HG03066 (cell line): ENCODE measurements at regions not wholly inside any gene's neighbourhood (a gene's known extent, or its start where the extent isn't known, plus 50 kb on each side); places are given as distances from the start of the nearest gene placed in this dataset.

Experiments
- ATAC-seq: cut with Tn5 transposase; IDR thresholded peaks from one replicate; pipeline ENCODE4 v1.9.1; 2021; ENCODE audit warnings: low read depth; ENCODE audit not compliant: unreplicated experiment

DNA sequence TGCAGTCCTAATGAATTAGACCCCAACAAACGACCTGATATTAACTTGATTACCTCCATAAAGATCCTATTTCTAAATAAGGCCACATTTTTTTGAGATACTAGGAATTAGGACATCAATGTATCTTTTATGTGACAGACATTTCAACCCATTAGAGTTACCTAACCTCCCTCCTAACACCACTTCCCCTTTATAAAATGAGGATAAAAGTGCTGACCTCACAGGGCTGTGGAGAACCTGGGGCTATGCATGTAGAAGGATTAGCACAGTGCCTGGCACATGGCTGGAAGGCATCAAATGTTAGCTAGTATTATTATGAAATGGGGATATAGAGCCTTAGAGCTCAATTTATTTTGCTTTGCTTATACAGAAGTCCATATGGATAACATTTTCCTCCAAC lies 53.5 kb upstream of the LRRN1 start:
- no peak for ATAC-seq

DNA sequence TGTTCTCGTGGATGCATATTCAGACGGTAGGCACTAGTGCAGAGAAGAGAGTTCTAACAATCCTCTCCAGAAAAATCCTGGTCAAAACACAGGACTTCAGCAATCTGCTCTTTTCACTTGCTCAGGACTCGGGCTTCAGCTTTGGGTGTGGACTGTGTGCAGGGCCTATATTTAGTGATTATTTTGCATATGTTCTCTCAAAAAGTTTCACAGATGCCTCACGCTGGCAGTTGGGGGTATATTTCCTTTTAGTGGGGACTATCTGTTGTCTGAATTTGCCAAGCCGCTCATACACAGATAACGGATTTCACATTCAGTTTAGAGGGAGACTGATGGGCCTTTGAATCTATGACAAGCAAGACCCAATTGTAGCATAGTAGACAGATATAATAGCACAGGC lies 54.4 kb upstream of the LRRN1 start:
- ATAC-seq = no peak

DNA sequence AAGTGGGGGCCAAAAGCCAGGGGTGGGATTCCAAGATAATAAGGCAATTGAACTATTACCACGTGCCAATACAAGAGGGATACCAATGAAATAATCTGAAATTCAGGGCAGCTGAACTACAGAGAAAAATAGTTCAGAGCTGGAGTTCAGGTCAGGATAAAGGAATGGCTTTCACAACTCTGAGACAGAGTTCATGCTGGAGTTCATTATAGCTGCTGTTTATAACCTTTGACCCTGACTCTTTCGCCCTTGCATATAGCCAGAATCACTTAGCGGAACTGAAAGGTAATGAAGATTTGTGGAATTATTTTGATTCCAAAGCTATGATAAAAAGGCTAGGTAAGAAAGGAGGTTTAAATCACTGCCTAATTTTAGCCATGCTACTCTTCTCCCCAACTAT lies 55.5 kb upstream of the LRRN1 start:
- ATAC-seq = no peak

DNA sequence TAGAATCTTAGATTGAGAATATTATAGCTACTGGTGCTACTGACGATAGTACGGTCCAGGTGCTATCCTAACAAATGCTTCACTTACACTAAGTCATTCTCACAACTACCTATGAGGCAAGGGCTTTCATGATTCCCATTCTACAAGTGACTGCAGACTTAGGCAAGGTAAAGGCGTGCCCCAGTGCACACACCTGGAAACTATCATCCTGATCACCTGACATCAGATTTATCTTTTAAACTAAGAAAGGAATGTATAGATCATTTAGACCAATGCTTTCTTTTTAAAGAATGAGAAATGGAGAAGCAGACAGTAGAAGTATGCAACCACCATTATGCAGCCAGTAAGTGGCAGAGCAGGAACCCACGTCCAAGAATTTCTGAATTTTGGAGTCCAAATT lies 59.2 kb upstream of the LRRN1 start:
- ATAC-seq = no peak

DNA sequence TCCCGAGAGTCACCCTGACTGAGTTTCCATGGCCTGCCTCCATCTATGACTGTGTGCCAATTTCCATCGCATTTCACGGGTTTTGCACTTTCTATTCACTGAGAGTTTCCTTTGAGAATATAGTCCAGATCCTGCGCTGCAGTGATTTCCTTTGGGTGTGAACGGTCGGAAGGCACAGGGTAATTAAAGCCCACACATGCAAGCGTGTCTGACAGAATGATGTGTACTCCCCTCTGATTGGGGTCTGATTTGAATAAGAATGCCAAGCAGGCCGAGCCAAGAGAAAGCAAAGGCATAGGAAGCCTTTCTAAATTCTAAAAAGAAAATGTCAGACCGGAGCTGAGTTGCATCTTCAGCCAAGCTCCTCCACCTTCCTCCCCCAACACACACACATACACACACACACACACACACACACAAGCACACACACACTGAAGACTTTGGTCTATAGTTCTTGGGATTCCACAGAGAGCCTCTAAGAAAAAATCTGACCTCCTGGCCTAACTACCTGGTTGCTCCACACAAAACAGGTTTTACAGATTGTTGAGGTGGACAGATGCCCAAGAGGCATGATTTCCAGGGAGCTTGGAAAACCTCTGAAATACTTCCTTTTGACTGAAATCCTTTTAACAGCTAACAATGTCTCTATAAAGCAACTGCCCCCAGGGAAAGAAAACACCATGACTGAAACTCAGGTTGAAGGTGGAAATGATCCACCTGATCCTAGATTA lies 59.7 kb upstream of the LRRN1 start:
- no peak for ATAC-seq

DNA sequence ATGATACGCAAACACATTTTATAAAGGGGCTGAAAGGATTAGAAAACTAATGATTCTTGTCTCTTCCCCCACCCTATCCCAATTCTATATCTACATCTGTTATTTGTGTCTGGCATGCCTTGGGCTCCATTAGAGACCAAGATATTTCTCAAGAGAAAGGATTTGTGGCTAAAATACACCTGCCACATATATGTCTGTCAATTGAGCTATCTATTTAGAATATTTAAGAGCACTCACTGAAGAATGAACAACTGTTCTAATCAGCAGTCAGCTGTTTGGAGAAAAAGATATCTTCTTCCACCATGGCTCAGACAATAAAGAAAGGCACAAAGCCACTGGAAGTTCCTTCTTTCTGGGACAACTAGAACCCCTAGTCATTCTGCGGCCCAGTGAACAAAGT lies 61.7 kb upstream of the LRRN1 start:
- ATAC-seq = no peak

DNA sequence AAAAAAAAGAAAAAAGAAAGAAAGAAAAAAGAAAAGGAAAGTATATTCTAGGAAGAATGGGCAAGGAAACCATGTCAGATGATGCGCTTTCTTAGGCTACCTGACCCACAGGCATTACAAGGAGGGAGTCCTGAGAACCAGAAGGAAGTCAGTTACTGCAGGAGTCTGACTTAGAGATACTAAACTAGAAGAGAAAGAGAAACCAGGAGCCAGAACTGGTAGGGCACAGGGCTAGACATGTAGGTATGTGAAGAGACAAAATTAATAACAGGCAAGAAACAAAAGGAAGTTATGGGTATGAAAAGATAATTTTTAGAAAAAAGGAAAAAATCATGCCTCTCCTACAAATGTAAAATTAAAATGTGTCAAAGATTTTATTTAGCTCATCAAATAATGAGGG lies 63.3 kb upstream of the LRRN1 start:
- ATAC-seq = no peak

DNA sequence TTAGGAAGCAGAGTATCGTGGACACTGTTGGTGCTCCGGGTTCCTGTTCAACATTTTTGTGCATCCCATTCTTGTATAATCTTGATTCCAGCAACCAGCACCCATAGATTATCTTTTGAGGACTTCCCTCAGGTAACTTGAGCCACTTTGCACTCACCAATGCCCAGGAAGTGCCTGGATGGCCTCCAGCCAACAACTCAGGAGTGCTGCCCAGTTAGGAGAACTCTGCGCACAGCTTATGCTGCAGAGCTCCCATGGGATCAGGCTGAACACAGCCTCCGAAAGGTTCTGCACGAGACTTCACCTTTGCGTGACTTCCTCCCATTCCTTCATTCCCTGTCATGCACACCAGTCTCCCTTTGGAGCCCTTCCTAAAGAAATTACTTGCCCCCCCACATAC lies 64.3 kb upstream of the LRRN1 start:
- ATAC-seq = no peak

DNA sequence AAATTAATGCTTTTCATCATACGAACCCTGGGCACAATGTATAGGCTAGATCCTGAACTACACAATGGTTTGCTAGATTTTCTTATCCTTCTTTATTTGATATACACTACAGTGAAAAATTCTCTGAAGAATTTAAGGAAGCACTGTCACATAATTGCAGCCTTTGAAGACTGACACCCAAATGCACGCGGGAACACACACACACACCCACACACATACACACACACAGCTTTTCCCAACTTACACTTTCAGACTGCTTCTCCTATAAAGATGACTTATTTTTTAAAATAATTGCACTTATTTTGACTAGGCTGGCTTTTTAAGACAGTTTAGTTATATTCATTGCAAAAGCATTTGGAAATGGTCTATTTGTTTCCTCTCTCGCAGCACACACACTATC lies 70.0 kb upstream of the LRRN1 start:
- ATAC-seq = no peak

DNA sequence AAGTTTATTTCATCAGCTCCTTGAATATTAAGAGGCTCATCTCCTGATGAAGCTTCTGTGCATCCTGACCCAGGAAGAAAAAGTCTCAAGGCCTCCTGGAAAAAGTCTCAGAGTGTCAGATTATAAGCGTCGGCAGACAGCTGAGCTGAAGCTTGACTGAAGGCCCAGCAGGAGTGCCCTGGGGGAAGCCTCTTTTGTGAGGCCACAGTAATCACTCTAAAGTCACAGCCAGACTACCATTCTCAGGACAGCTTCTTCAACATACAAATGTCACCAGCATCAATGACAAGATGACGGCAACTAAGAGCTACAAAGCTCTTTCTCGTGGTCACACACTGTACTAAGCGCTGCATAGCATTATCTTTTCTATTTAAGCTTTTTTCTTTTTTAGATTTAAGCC lies 72.7 kb upstream of the LRRN1 start:
- no peak for ATAC-seq

DNA sequence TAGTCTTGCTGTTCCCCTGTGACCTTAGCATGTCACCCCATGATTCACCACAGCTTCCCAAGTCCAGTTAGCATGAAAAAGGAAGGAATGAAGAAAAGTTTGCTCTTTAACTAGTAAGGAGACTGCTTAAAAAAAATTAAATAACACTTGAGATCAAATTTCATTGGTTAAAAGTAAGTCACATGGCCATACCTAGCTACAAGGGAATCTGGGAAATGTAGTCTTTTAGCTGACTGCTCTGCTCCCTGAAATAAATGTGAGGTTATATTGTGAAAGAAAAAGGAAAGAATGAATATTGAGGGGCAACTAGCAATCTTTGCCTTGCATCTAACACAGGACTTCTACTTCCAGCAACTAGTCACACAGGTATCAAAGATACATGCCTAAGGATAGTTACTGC lies 84.7 kb upstream of the LRRN1 start:
- no peak for ATAC-seq

DNA sequence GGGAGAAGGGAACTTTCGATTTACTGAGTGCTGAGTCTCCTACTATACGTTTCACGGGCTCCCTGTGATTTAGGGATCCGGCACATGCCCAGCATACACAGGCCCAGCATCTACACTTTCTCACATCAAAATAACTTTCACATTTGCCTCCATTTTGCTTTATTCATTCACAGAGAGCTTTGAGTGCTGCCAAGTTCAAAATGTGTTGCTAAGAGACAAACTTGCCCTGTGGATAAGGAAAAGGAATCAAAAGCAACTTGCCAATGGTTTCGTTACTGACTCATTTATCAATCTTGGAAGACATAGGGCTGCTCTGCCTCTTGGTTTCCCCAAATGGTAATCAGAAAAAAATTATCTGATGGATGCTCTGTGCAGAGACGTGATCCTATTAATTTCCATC lies 86.3 kb upstream of the LRRN1 start:
- no peak for ATAC-seq

DNA sequence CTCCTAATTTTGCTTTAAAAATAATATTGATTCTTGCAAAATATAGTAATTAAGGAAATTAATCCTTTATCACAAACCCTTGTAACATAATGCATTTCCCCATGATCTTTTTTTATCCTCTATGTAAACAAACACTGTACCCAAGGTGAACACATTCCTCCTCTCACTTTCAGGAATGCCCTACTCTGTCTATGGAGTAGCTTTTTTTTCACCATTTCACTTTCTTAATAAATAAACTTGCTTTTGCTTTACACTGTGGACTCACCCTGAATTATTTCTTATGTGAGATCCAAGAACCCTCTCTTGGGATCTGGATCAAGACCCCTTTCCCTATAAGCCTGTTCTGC lies 90.5 kb upstream of the LRRN1 start:
- ATAC-seq = no peak

DNA sequence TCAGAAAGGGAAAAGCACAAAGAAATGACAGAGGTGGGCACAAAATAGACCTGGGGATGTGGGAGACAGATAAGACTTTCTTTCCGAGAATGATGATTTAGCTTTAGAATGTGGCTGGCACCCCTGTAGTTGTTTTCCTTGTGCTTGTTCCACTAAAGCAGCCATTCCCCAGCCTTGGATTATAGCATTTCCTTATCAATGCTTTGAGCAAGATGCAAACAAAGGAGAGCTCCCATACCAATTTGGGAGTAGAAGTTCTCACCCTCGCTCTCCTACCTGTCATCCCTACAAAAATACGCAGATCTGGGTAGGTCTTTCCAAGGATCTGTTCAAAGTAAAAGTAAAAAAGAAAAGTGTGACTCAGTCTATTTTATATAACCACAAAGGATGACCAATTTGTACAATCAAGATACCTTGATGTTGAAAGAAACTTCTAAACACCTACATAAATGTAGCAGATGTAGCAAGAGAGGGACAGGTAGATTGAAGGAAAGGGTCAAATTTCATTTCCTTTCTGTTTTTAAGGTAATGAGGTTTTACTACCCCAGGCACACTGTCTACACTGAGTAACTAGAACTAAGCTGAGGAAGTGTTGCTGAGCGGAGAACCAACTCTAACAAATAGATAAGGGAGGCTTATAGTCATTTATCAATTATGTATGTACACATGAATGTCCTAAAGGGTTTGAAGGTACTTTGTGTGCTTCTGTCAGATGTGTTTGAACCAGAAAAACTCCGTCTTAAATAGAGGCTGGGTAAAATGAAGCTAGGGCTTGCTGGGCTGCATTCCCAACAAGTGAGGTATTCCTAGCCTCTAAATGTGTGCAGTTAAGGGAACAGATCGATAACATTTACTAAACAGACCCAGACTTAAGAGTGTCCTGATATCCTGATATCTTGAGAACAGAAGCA lies 91.1 kb upstream of the LRRN1 start:
- no peak for ATAC-seq

DNA sequence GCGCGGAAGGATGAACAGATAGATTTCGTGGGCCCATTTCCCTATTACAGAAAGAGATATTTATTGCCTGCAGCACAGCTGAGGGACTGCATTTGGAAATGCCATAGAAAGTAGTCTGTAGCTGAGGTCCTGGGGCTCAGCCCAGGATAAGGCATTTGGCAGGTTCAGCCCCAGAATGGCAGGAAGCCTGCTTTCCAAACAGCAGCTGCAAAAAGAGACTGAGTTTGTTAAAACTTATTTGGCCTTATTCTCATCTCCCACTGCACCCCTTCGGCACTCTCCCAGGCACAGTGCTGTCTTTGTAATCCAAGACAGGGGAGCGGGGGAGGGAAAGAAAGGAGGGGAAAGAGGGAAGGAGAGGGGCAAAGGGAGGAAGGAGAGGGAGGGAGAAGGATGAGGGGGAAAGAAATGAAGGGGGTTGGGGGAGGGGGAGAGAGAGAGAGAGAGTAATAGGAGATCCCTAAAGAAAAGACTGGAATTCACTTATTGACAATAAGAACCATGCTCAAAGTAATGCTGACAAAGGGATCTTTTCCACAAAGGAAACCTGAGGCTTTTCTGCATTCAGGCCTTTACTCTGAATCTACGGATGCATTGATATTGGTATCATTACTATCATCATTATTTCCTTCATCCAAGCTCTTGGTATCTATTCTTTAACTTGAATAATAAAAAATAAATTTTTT lies 94.0 kb upstream of the LRRN1 start:
- no peak for ATAC-seq

DNA sequence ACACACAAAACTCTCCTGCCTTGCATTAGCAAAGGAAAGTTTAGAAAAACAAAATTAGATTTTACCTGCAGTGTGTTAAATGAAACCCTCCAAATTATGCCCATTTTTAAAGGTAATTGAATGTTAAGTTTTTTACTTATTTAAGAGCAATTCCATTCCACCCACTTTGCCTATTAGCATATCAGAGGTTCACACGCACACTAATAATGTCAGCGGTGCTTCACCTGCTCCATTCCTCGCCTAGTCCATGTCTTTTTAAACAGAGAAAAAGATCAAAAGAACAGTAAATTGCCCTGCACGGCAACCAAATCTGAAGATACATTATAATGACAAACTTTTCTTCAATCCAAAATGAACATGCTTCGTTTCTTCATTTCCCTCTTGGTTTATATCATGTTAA lies 97.3 kb upstream of the LRRN1 start:
- ATAC-seq = no peak

DNA sequence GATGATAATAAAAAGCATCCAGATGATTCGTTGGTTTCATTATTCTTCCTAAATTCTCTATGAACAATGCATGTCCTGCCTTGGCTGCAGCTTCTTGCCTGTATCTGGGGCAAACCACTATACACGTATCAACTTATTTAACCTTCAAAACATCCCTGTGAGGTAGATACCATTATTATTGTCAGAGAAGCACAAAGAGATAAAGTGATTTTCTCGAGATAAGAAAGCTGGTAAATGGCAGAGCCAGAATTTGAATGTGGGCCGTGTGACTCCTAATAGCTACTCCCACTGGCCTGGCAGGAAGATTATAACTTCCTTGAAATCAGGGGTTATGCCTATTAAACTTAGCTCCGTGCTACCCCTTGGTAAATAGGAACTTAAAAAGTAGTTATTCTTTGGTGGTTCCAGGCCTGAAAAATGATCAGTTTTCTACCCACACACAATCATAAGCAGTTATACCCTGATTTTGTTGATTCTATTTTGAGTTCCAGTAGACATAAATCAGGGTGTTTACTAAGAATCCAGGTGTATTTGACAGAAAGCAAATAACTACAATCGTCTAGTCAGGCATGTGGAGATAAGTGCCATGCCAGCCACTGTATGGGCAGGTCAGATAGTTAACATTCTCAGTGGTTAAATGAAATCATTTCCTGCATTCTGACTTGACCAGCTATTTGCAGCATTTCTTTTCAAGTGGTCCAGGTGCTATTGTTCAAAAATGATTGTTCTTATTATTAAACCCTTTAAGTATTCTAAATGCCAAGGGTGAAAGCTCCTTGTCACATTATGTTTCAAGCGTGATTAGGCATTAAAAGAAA lies 99.2 kb upstream of the LRRN1 start:
- no peak for ATAC-seq

DNA sequence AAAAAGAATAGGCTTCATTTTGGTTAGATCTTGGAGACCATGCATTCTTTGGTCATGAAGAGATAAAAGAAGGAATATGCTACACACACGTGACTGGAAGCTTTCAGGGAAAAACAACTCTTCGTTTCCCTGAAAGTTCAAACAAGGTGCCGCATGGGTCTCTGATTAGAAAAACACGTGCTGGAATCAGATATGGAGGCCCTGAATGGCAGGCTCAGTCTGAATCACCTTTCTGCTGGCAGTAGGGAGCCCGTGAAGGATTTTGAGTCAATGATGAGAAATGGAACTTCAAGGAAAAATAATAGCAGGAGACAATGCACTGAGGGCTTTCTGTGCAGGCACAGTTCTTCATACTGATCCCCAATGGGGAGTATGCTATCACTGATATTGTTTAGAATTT lies 99.8 kb upstream of the LRRN1 start:
- ATAC-seq = no peak

DNA sequence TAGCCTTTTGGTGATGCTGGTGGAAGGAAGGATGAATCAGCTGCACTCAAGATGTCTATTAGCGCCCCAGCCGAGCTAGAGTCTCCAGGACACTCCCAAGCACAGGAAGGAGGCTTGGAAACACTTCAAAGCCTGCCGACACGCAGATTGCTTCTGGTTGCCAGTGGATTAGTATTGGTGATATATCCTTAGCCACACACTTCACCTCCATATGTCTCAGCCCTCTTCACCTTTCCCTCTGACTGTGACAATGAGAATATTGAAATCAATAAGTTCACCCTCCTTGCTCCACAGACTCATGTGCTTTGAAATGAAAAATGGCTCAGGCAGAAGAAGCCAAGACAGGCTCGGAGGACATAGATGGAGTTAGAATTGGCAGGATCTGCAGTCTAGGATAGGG lies 102.9 kb upstream of the LRRN1 start:
- no peak for ATAC-seq

DNA sequence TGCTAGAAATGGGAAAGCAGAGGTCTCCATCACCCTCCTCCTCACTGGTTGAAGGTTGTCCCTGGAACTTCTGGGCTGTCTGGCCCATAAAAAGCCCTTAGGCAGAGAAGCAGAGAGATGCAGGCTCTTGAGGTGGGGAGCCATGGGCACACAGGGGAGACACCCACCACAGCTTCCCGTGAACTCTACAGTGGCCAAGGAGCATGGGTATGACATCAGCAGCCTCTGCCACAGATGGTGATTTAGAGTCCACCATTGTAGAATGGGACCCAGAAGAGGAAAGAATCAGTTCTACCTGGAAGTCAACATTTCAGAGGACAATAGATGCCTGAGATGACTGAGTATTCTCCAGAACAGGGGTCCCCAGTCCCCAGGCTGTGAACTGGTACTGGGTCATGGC lies 105.6 kb upstream of the LRRN1 start:
- no peak for ATAC-seq
